Stimulated activated CD4-positive, alpha-beta T cell treated with anti-CD3 and anti-CD28 coated beads, Interleukin-15, amount 100 ng/mL, for 24 hours (primary cell): ENCODE measurements at regions not wholly inside any gene's neighbourhood (a gene's known extent, or its start where the extent isn't known, plus 50 kb on each side); places are given as distances from the start of the nearest gene placed in this dataset.
A peak's percentile ranks its signal among the peaks of the same experiment; 100 is the strongest.
"Not testable (repeated sequence)": the region's sequence is repeated elsewhere in the genome, so short reads cannot be mapped to it uniquely, and the experiment has no call there.

Source experiments
- DNase-seq: peaks from one replicate; pipeline ENCODE4 v3.0.0-alpha.2; 2020

GRCh38 chr5:83001796-83002381, 75.3 kb downstream of the TMEM167A start:
- no peak for DNase-seq

GRCh38 chr5:83000922-83001321, 76.3 kb downstream of the TMEM167A start:
- no peak for DNase-seq

- DNase-seq = no peak
These were observed 76.8 kb downstream of the TMEM167A start for GRCh38 chr5:83000428-83000827.

GRCh38 chr5:82993416-82993815, 83.8 kb downstream of the TMEM167A start:
- no peak for DNase-seq

- no peak for DNase-seq
These were observed 84.5 kb downstream of the TMEM167A start for GRCh38 chr5:82992646-82993045.

GRCh38 chr5:82991678-82992323, 85.4 kb downstream of the TMEM167A start:
- no peak for DNase-seq

GRCh38 chr5:82991059-82991458, 86.1 kb downstream of the TMEM167A start:
- DNase-seq = no peak

- no peak for DNase-seq
These were observed 90.0 kb downstream of the TMEM167A start for GRCh38 chr5:82987188-82987587.

GRCh38 chr5:82986404-82986803, 90.8 kb downstream of the TMEM167A start:
- DNase-seq = no peak

- no peak for DNase-seq
These were observed 91.4 kb downstream of the TMEM167A start for GRCh38 chr5:82985763-82986162.

GRCh38 chr5:82984786-82985735, 92.1 kb downstream of the TMEM167A start:
- DNase-seq = no peak

GRCh38 chr5:82982846-82983245, 94.3 kb downstream of the TMEM167A start:
- no peak for DNase-seq

GRCh38 chr5:82976887-82977286, 100.3 kb downstream of the TMEM167A start:
- not testable (repeated sequence) for DNase-seq

GRCh38 chr5:82975812-82976211, 101.4 kb downstream of the TMEM167A start:
- no peak for DNase-seq

GRCh38 chr5:82975396-82975795, 101.8 kb downstream of the TMEM167A start:
- DNase-seq = no peak

- DNase-seq = not testable (repeated sequence)
These were observed 102.8 kb downstream of the TMEM167A start for GRCh38 chr5:82974346-82974745.

- no peak for DNase-seq
These were observed 105.3 kb downstream of the TMEM167A start for GRCh38 chr5:82971901-82972300.

GRCh38 chr5:82971034-82971806, 106.0 kb downstream of the TMEM167A start:
- not testable (repeated sequence) for DNase-seq

- peak; percentile 50 for DNase-seq
These were observed 107.8 kb downstream of the TMEM167A start for GRCh38 chr5:82969221-82969976.

GRCh38 chr5:82967072-82967471, 110.1 kb downstream of the TMEM167A start:
- no peak for DNase-seq

- no peak for DNase-seq
These were observed 117.7 kb downstream of the TMEM167A start for GRCh38 chr5:82959466-82959865.

GRCh38 chr5:82956600-82956999, 120.6 kb downstream of the TMEM167A start:
- DNase-seq = no peak
